Epithelial cell of prostate (primary cell): ENCODE measurements at regions not wholly inside any gene's neighbourhood (a gene's known extent, or its start where the extent isn't known, plus 50 kb on each side); places are given as distances from the start of the nearest gene placed in this dataset.

ENCODE experiments used
- DNase-seq: peaks from one replicate; pipeline ENCODE4 v3.0.0-alpha.2; 2011; ENCODE audit warnings: low read depth, low spot score
- H3K27ac ChIP-seq: fragments of 450-650 bp; 2 replicates; pipeline ENCODE4 v1.5.1; 2017; ENCODE audit warnings: mild to moderate bottlenecking

GRCh38 chr2:45191146-45191863 is 182.1 kb upstream of the SIX2 start:
- DNase-seq: no peak
- H3K27ac ChIP-seq: no peak overlapping the region

GRCh38 chr2:45190481-45190942 is 181.3 kb upstream of the SIX2 start:
- no peak for DNase-seq
- no peak overlapping the region for H3K27ac ChIP-seq

- peak overlapping the region; percentile 35 for H3K27ac ChIP-seq
- peak; percentile 48 for DNase-seq
Measured at GRCh38 chr2:45184606-45185005, 175.4 kb upstream of the SIX2 start.

GRCh38 chr2:45182667-45183295 is 173.5 kb upstream of the SIX2 start:
- no peak overlapping the region for H3K27ac ChIP-seq
- no peak for DNase-seq

- H3K27ac ChIP-seq: no peak overlapping the region
- DNase-seq: no peak
Measured at GRCh38 chr2:45180779-45181178, 171.5 kb upstream of the SIX2 start.

GRCh38 chr2:45180033-45180746 is 170.9 kb upstream of the SIX2 start:
- DNase-seq: no peak
- no peak overlapping the region for H3K27ac ChIP-seq

GRCh38 chr2:45178854-45179253 is 169.6 kb upstream of the SIX2 start:
- no peak overlapping the region for H3K27ac ChIP-seq
- DNase-seq: no peak

GRCh38 chr2:45178359-45178758 is 169.1 kb upstream of the SIX2 start:
- DNase-seq: no peak
- no peak overlapping the region for H3K27ac ChIP-seq

- H3K27ac ChIP-seq: no peak overlapping the region
- peak; percentile 81 for DNase-seq
Measured at GRCh38 chr2:45177870-45178269, 168.6 kb upstream of the SIX2 start.

- H3K27ac ChIP-seq: no peak overlapping the region
- no peak for DNase-seq
Measured at GRCh38 chr2:45176390-45176789, 167.1 kb upstream of the SIX2 start.

- DNase-seq: peak; percentile 87
- H3K27ac ChIP-seq: peak overlapping the region; percentile 75
Measured at GRCh38 chr2:45173513-45173912, 164.3 kb upstream of the SIX2 start.

GRCh38 chr2:45172760-45173392 is 163.6 kb upstream of the SIX2 start:
- no peak for DNase-seq
- H3K27ac ChIP-seq: peak overlapping the region; percentile 75

GRCh38 chr2:45172142-45172541 is 162.9 kb upstream of the SIX2 start:
- DNase-seq: no peak
- peak overlapping the region; percentile 75 for H3K27ac ChIP-seq

- H3K27ac ChIP-seq: no peak overlapping the region
- DNase-seq: no peak
Measured at GRCh38 chr2:45171136-45171501, 161.9 kb upstream of the SIX2 start.

- H3K27ac ChIP-seq: no peak overlapping the region
- DNase-seq: no peak
Measured at GRCh38 chr2:45170191-45171135, 161.2 kb upstream of the SIX2 start.

GRCh38 chr2:45169339-45170190 is 160.3 kb upstream of the SIX2 start:
- H3K27ac ChIP-seq: no peak overlapping the region
- no peak for DNase-seq

GRCh38 chr2:45168711-45169338 is 159.6 kb upstream of the SIX2 start:
- DNase-seq: no peak
- H3K27ac ChIP-seq: no peak overlapping the region

- no peak overlapping the region for H3K27ac ChIP-seq
- no peak for DNase-seq
Measured at GRCh38 chr2:45167920-45168629, 158.8 kb upstream of the SIX2 start.
